ENCODE measurements at regions not wholly inside any gene's neighbourhood (a gene's known extent, or its start where the extent isn't known, plus 50 kb on each side); places are given as distances from the start of the nearest gene placed in this dataset.

DNA sequence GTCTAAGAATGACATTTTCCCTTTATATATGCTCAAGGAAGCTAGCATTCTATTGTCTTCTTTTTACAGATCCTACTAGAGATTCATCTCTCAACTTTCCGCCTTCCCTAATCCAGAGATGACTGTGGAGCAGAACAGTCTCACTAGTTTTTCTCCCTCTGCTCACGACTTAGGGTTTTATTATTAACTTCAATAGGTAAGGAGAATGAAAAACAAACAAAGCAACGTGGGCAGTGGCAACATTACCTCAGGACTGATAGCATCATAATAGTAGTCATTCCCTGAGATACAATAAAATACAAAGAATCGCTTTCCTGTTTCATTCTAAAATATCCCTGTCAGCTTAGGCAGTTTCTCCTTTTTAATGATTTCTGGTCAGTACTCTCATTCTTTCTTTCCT lies 154.3 kb upstream of the PLAAT1 start:
- no peak overlapping the region for H3K27ac ChIP-seq
- no peaks in the 10 kb centered on the region for H3K27me3 ChIP-seq (ENCODE audit: insufficient read depth, low read depth, severe bottlenecking)
- TF ChIP-seq, protein P1, sequence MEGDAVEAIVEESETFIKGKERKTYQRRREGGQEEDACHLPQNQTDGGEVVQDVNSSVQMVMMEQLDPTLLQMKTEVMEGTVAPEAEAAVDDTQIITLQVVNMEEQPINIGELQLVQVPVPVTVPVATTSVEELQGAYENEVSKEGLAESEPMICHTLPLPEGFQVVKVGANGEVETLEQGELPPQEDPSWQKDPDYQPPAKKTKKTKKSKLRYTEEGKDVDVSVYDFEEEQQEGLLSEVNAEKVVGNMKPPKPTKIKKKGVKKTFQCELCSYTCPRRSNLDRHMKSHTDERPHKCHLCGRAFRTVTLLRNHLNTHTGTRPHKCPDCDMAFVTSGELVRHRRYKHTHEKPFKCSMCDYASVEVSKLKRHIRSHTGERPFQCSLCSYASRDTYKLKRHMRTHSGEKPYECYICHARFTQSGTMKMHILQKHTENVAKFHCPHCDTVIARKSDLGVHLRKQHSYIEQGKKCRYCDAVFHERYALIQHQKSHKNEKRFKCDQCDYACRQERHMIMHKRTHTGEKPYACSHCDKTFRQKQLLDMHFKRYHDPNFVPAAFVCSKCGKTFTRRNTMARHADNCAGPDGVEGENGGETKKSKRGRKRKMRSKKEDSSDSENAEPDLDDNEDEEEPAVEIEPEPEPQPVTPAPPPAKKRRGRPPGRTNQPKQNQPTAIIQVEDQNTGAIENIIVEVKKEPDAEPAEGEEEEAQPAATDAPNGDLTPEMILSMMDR (IDR thresholded peaks at IDR 0.05; ENCODE audit: low read depth, low read length), result no peak
- H3K36me3 ChIP-seq, result no peaks in the 10 kb centered on the region
- no peak for DNase-seq
- H3K4me3 ChIP-seq (ENCODE audit: low read depth, low read length), result no peak overlapping the region
- no peaks in the 10 kb centered on the region for H3K9me3 ChIP-seq (ENCODE audit: severe bottlenecking)

DNA sequence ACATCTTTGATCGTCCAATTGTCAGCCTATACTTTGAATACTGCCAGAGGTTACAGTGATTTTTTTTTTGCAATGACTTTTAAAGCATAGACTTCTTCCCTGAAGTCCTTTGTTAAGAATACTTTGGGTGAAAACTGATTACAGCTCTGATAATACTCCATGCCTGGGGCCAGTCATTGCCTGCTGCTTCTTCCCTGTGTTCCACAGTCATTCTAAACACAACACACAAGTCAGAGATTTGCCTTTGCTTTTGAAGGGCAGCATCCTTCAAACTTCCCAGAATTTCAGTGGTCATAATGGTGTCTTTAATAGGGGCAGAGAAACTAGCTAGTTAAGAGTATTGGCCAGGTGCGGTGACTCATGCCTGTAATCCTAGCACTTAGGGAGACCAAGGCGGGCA lies 153.7 kb upstream of the PLAAT1 start:
- TF ChIP-seq, protein P1 (IDR thresholded peaks at IDR 0.05; ENCODE audit: low read depth, low read length), result no peak
- H3K36me3 ChIP-seq, result no peaks in the 10 kb centered on the region
- DNase-seq, result no peak
- no peaks in the 10 kb centered on the region for H3K27me3 ChIP-seq (ENCODE audit: insufficient read depth, low read depth, severe bottlenecking)
- no peaks in the 10 kb centered on the region for H3K9me3 ChIP-seq (ENCODE audit: severe bottlenecking)
- no peak overlapping the region for H3K27ac ChIP-seq
- H3K4me3 ChIP-seq (ENCODE audit: low read depth, low read length), result no peak overlapping the region

DNA sequence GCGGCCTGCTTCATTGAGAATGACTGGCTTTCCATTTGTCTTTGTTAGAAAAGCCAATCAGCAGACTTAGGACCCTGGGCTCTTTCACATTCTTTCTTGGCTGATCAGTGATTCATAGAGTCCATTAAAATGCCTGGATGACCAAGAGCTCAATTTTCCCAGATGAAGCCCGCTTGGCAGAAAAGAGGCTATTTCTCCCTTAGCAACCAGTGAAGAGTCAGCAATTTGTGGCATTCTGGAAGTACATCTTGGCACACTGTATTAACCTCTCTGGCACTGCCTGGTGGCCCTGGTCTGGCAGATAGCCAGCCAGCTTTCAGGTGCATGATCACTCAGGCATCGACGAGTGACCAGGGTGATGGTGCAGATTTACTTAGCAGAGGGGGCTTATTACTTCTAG lies 145.7 kb upstream of the PLAAT1 start:
- no peaks in the 10 kb centered on the region for H3K36me3 ChIP-seq
- no peak overlapping the region for H3K4me3 ChIP-seq (ENCODE audit: low read depth, low read length)
- H3K27ac ChIP-seq, result no peak overlapping the region
- H3K27me3 ChIP-seq (ENCODE audit: insufficient read depth, low read depth, severe bottlenecking), result no peaks in the 10 kb centered on the region
- H3K9me3 ChIP-seq (ENCODE audit: severe bottlenecking), result no peaks in the 10 kb centered on the region
- no peak for DNase-seq
- TF ChIP-seq, protein P1 (IDR thresholded peaks at IDR 0.05; ENCODE audit: low read depth, low read length), result no peak

DNA sequence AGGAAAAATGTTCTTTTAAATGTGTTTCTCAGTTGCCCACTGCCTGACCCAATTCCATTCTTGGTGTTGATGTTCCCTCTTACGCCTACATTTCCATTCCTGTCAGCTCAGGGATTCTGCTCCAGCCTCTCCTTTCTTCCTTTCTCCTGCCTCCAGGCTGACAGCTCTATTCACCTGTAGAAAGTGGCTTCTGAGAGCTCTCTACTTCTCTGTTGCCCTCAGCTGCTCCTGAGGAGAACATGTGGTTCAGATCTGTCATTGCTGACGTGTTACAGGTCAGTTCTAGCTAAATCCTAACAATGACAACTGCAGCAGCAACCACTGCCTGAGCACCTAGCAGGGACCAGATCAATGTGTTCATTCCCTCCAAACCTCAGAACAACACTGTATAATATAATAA lies 144.9 kb upstream of the PLAAT1 start:
- TF ChIP-seq, protein P1 (IDR thresholded peaks at IDR 0.05; ENCODE audit: low read depth, low read length), result no peak
- H3K27me3 ChIP-seq (ENCODE audit: insufficient read depth, low read depth, severe bottlenecking), result no peaks in the 10 kb centered on the region

DNA sequence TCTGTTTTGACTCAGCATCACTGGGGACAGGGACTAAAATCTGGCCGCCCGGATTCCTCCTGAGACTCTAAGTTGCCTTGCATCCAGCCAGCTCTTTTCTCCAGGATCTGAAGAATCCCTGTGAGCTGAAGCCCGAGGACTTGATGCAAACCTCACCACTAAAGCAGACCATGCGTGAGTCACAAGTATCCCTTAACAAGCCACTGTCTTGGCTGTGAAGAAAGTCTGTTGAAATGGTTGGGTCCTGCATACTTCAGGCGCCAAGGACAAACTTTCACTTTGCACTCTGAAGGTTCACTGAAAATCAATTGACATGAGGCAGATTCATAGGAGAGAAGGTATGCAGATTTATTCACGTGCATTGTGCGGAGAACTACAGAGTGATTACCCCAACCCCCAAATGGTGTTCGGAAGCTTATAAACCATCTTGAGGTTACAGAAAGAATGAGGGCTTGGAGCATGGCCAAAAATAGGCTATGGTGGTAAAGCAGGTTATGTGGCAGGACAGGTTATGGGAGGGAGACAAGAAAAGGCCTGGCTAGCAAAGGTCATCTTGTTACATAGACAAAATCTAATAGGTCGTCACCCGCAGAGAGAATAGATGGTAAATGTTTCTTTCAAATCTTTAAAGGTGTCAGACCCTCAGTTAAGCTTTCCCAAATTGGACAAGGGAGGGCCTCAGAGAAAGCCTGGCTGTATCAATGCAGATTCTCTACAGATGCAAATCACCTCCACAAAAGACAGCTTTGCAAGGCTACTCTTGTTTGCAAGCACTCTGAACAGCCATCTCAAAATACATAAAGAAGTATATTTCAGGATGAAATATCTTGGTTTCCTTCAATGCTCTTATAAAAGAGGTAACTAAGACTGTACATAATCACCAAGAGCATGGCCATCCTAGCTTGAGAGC lies 126.3 kb upstream of the PLAAT1 start:
- H3K27me3 ChIP-seq (ENCODE audit: insufficient read depth, low read depth, severe bottlenecking), result no peaks in the 10 kb centered on the region
- no peak overlapping the region for H3K27ac ChIP-seq
- H3K4me3 ChIP-seq (ENCODE audit: low read depth, low read length), result no peak overlapping the region
- TF ChIP-seq, protein P1 (IDR thresholded peaks at IDR 0.05; ENCODE audit: low read depth, low read length), result no peak
- DNase-seq, result no peak
- no peaks in the 10 kb centered on the region for H3K9me3 ChIP-seq (ENCODE audit: severe bottlenecking)
- no peaks in the 10 kb centered on the region for H3K36me3 ChIP-seq

More for the DNA sequence above, 144.9 kb upstream of the PLAAT1 start:
- H3K4me3 ChIP-seq (ENCODE audit: low read depth, low read length), result no peak overlapping the region
- DNase-seq, result no peak
- no peak overlapping the region for H3K27ac ChIP-seq
- no peaks in the 10 kb centered on the region for H3K36me3 ChIP-seq
- H3K9me3 ChIP-seq (ENCODE audit: severe bottlenecking), result no peaks in the 10 kb centered on the region
